Activated naive CD8-positive, alpha-beta T cell treated with anti-CD3 and anti-CD28 coated beads, Interleukin-2, amount 10 ng/mL, durations not matched to agents 7 days and 5 days (primary cell): ENCODE measurements at regions not wholly inside any gene's neighbourhood (a gene's known extent, or its start where the extent isn't known, plus 50 kb on each side); places are given as distances from the start of the nearest gene placed in this dataset.
"Not testable (repeated sequence)": the region's sequence is repeated elsewhere in the genome, so short reads cannot be mapped to it uniquely, and the experiment has no call there.

Experiments
- ATAC-seq: fragments of 150-1000 bp; cut with Tn5 transposase; one replicate; pipeline ENCODE4 v1.10.0; 2021; ENCODE audit warnings: low read depth, moderate library complexity
- POLR2A ChIA-PET: fragments of 350-600 bp; sonication (Branson Sonifier 250); formaldehyde crosslinking; loops from one replicate; lab custom pipeline; 2021; ENCODE audit warnings: antibody characterized with exemption; lab: Charles Lee
- DNase-seq: peaks from one replicate; pipeline ENCODE4 v3.0.0; 2021
- H3K27ac Mint-ChIP-seq: one replicate; pipeline ENCODE4 v1.8.0; 2022; ENCODE audit warnings: mild to moderate bottlenecking, mixed read lengths
- H3K27me3 Mint-ChIP-seq: one replicate; pipeline ENCODE4 v1.8.0; 2022; ENCODE audit warnings: mild to moderate bottlenecking, moderate library complexity, mixed read lengths
- H3K36me3 Mint-ChIP-seq: one replicate; pipeline ENCODE4 v1.8.0; 2021; ENCODE audit warnings: mild to moderate bottlenecking, mixed read lengths
- H3K4me1 Mint-ChIP-seq: one replicate; pipeline ENCODE4 v1.8.0; 2021; ENCODE audit warnings: mixed read lengths
- H3K4me3 Mint-ChIP-seq: one replicate; pipeline ENCODE4 v1.8.0; 2022; ENCODE audit warnings: mild to moderate bottlenecking, moderate library complexity, mixed read lengths
- H3K9me3 Mint-ChIP-seq: one replicate; pipeline ENCODE4 v1.8.0; 2021; ENCODE audit warnings: mixed read lengths

DNA sequence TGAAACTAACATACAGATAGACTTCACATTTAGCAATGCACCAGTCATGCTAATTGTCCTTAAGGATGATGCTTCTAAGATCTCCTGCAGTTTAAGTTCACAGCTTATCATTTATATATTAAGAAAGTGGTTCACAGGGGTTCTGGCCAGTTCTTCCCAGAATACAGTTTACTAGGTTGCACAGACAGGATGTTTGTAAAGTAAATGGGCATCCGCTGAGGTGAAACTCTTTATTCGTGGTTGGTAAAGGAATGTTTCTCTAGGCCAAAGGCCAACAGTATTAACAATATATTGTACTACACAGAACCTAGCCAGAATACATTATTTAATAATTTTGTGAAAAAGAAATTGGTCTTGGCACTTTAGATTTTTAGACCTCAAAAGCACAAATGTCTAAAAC, 1427.3 kb downstream of the CDH8 start:
- H3K4me1 Mint-ChIP-seq: no peaks in the 10 kb centered on the region
- DNase-seq (no peak), ATAC-seq (no peak)
- no peak overlapping the region for H3K27ac Mint-ChIP-seq
- peaks cover 1% of the 10 kb centered on the region for H3K9me3 Mint-ChIP-seq
- no peaks in the 10 kb centered on the region for H3K36me3 Mint-ChIP-seq
- H3K4me3 Mint-ChIP-seq: no peak overlapping the region
- POLR2A ChIA-PET: no interaction called here
- no peaks in the 10 kb centered on the region for H3K27me3 Mint-ChIP-seq

DNA sequence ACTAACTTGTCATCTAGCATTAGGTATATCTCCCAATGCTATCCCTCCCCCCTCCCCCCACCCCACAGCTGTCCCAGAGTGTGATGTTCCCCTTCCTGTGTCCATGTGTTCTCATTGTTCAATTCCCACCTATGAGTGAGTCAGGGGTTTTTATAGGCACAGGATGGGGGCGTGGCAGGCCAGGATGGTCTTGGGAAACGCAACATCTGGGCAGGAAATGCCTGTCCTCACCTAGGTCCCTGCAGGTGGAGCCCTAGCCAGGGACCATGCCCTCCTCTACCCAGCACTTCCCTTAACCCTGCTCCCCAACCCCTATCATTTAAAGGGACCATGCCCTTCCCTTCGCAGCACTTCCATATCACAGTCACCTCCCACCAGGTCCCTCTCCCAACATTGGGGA, 1430.6 kb downstream of the CDH8 start:
- H3K27ac Mint-ChIP-seq, ATAC-seq, H3K27me3 Mint-ChIP-seq, H3K4me3 Mint-ChIP-seq, POLR2A ChIA-PET, H3K9me3 Mint-ChIP-seq, DNase-seq, H3K4me1 Mint-ChIP-seq, H3K36me3 Mint-ChIP-seq: not testable (repeated sequence)

DNA sequence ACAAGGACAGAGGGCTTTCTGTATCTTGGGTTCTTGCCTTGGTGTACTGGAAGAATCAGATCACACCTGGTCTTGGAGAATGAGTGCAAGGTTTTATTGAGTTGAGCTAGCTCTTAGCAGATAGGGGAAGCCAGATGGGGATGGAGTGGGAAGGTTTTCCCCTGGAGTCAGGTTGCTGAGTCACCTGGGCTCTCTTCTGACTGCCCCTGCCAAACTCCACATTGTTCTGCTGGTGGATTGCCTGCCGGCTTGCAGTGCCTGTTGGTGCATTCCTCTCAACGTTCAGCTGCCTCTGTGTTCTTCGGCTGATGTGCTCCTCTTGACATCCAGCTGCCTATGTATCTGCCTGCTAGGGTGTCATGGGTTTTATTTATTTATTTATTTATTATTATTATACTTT, 1431.1 kb downstream of the CDH8 start:
- no peaks in the 10 kb centered on the region for H3K4me1 Mint-ChIP-seq
- no peak overlapping the region for H3K27ac Mint-ChIP-seq
- H3K4me3 Mint-ChIP-seq: no peak overlapping the region

DNA sequence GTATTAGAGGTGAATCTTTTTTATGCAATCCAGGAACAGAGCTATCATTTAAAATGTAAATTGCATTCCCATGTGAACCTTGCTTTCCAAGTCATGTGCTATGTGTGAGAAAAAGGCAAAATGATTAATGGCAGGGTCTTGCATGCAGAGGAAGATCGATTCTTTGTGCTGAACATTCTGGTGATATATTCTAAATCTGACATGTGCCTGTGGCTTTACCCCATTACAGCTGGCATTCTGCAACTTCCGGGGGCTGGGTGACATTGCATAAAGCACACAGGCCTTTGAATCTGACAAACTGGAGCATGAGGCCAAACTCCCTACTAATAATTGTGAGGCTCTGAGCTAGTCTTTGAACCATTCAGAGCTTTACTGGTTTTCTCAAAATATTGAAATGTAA, 1449.7 kb downstream of the CDH8 start:
- Mint-ChIP-seq H3K36me3 (no peaks in the 10 kb centered on the region), H3K4me1 (no peaks in the 10 kb centered on the region), H3K27ac (no peak overlapping the region), H3K4me3 (no peak overlapping the region), H3K9me3 (peaks cover 7% of the 10 kb centered on the region), H3K27me3 (no peaks in the 10 kb centered on the region)
- POLR2A ChIA-PET: no interaction called here
- DNase-seq (no peak), ATAC-seq (no peak)

More for the DNA sequence above, 1431.1 kb downstream of the CDH8 start:
- DNase-seq: no peak
- POLR2A ChIA-PET: no interaction called here
- no peaks in the 10 kb centered on the region for H3K27me3 Mint-ChIP-seq
- no peaks in the 10 kb centered on the region for H3K36me3 Mint-ChIP-seq
- H3K9me3 Mint-ChIP-seq: peaks cover 2% of the 10 kb centered on the region
- no peak for ATAC-seq

DNA sequence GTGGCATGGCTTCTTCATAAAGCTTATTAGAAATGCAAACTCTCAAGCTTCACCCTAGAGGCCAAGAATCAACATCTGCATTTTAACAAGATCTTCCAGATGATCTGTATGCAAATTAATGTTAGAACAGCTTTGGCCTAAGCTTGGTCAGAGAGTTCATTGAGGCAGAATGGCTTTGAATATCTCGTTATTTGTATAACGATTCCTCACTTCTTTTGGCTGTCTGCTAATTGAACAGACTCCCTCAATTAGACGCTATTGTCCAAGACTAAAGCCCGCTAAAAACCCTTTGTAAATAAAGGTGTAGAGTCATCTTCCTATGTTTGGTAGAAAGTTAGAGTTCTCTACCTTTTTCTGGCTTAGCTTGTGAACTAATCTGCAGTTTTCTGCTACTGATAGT, 1453.7 kb downstream of the CDH8 start:
- Mint-ChIP-seq H3K9me3 (peaks cover 5% of the 10 kb centered on the region), H3K4me1 (no peaks in the 10 kb centered on the region)
- POLR2A ChIA-PET: no interaction called here

DNA sequence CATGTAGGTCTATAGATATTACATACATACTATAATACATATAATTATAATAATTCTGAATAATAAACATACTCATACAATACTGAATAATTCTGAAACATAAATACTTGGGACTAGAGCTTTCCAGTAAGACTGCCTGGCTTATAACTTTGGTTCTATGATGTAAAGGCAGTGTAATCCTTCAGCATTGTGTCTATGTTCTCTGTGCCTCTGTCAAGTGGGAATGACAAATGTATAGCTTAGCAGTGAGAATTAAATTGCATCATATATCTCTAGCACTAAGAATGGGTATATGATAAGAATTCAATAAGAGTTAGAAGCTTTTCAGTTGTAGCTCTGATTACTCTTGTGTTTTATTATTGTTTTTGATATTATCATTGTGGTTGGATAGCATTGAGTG, 1469.3 kb downstream of the CDH8 start:
- DNase-seq (no peak), ATAC-seq (no peak)
- Mint-ChIP-seq H3K4me3 (no peak overlapping the region), H3K27ac (no peak overlapping the region), H3K9me3 (peaks cover 6% of the 10 kb centered on the region), H3K4me1 (no peaks in the 10 kb centered on the region), H3K27me3 (no peaks in the 10 kb centered on the region), H3K36me3 (no peaks in the 10 kb centered on the region)
- POLR2A ChIA-PET: no interaction called here

More for the DNA sequence above, 1453.7 kb downstream of the CDH8 start:
- ATAC-seq (no peak), DNase-seq (no peak)
- Mint-ChIP-seq H3K27me3 (no peaks in the 10 kb centered on the region), H3K36me3 (no peaks in the 10 kb centered on the region), H3K27ac (no peak overlapping the region), H3K4me3 (no peak overlapping the region)

DNA sequence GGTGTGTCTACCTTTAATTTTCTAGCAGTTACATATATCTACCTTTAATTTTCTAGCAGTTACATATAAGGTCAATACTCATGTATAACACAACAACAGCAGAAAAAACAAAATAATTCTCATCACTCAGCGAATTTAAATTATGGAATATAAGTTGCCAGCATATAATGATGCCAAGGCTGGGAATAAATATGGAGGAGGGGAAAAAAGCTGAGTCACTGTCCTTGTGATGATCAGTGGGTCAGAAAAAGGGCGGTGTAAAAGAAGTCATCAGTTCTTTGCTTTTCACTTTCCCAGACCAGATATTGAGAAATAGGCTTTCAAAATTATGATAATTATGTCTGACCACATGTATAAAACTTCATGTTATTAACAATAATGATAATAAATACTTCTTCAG, 1471.7 kb downstream of the CDH8 start:
- no peak for DNase-seq
- Mint-ChIP-seq H3K27ac (no peak overlapping the region), H3K4me3 (no peak overlapping the region), H3K9me3 (peaks cover 6% of the 10 kb centered on the region), H3K36me3 (no peaks in the 10 kb centered on the region), H3K4me1 (no peaks in the 10 kb centered on the region), H3K27me3 (no peaks in the 10 kb centered on the region)
- ATAC-seq: no peak
- POLR2A ChIA-PET: no interaction called here

DNA sequence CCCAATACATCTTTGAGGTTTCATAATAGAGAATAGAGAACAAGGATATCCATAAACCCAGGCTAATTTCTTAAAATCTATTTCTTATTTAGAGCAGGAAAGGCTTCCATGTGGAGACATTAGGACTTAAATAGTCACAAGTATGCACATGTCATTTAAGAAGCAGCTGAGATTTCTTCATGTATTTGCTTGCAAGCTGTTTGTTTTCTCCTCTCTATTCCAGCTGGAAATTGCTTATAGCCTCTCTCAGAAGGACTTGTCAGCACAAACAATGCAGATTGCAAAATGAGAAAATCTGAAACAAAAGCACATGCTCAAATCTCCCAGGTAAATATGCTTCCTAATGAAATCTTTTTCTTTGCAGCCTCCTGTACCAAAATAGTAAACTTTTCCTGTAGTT, 1473.1 kb downstream of the CDH8 start:
- ATAC-seq: no peak
- H3K4me3 Mint-ChIP-seq: no peak overlapping the region
- POLR2A ChIA-PET: no interaction called here
- no peak overlapping the region for H3K27ac Mint-ChIP-seq
- H3K27me3 Mint-ChIP-seq: no peaks in the 10 kb centered on the region
- no peaks in the 10 kb centered on the region for H3K4me1 Mint-ChIP-seq
- H3K36me3 Mint-ChIP-seq: no peaks in the 10 kb centered on the region
- H3K9me3 Mint-ChIP-seq: peaks cover 6% of the 10 kb centered on the region
- no peak for DNase-seq

DNA sequence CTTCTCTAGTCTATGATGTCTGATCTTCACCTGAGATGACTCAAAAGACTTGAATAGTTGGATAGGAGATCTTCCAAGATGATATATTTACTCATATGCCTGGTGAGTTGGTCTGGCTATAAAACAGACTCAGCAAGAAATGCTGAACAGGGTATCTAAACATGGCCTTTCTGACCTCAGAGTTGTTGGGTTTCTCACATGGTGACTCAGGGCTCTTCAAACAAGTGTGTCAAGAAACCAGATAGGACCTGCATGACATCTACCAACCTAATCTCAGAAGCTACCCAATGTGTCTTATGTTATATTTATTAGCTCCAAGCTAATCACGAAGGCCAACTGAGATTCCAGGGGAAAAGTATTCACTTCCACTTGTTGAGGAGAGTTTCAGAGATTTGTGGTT, 1477.3 kb downstream of the CDH8 start:
- ATAC-seq: no peak
- POLR2A ChIA-PET: no interaction called here
- H3K9me3 Mint-ChIP-seq: peaks cover 7% of the 10 kb centered on the region

DNA sequence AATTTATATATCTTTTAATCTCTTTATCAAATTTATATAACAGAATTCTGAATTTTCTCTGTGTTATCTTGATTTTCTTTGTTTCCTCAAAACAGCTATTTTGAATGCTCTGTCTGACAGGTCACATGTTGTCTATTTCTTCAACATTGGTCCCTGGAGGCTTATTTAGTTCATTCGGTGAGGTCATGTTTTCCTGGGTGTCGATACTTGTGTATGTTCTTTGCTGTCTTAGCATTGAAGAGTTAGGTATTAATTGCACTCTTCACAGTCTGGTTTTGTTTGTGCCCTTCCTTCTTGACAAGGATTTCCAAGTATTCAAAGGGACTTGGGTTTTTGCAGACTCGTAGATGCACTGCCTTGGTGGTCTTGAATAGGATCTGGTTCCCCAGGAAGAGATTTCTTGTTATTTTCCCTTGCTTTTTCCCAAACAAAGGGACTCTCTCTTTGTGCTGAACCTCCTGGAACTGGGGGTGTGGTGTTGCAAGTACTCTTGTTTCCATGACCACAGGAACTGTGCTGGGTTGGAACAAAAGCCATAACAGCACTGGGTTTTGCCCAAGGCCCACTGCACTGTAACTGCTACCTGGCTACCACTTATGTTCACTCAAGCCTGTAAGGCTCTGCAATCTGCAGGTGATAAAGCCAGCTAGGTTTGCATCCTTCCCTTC, 1483.0 kb downstream of the CDH8 start:
- Mint-ChIP-seq H3K9me3 (peaks cover 11% of the 10 kb centered on the region), H3K27me3 (no peaks in the 10 kb centered on the region), H3K36me3 (no peaks in the 10 kb centered on the region), H3K4me3 (no peak overlapping the region), H3K27ac (no peak overlapping the region), H3K4me1 (no peaks in the 10 kb centered on the region)
- POLR2A ChIA-PET: no interaction called here
- ATAC-seq (no peak), DNase-seq (no peak)

More for the DNA sequence above, 1477.3 kb downstream of the CDH8 start:
- no peak overlapping the region for H3K27ac Mint-ChIP-seq
- no peaks in the 10 kb centered on the region for H3K4me1 Mint-ChIP-seq
- no peaks in the 10 kb centered on the region for H3K36me3 Mint-ChIP-seq
- no peaks in the 10 kb centered on the region for H3K27me3 Mint-ChIP-seq
- no peak for DNase-seq
- no peak overlapping the region for H3K4me3 Mint-ChIP-seq

DNA sequence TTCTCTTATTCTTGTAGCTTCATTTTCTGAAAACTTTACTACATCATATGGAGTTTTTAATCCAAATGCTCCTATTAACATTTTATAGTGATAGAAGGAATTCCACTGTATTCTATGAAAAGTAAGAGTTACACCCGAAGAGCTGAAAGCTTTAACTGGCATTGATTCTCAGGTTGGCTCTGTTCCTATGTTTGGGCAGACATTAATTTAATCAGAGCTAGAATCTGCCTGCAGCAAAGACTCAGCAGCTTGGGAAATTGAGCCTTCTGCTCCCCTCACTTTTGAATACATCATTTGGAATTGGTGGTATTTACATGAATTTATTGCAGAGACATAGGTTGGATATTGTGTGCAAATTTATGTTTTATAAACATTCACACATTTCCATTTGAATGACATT, 1494.7 kb downstream of the CDH8 start:
- POLR2A ChIA-PET: no interaction called here
- Mint-ChIP-seq H3K27me3 (no peaks in the 10 kb centered on the region), H3K9me3 (peaks cover 5% of the 10 kb centered on the region), H3K4me3 (no peak overlapping the region), H3K4me1 (no peaks in the 10 kb centered on the region), H3K27ac (no peak overlapping the region), H3K36me3 (no peaks in the 10 kb centered on the region)
- DNase-seq (no peak), ATAC-seq (no peak)

DNA sequence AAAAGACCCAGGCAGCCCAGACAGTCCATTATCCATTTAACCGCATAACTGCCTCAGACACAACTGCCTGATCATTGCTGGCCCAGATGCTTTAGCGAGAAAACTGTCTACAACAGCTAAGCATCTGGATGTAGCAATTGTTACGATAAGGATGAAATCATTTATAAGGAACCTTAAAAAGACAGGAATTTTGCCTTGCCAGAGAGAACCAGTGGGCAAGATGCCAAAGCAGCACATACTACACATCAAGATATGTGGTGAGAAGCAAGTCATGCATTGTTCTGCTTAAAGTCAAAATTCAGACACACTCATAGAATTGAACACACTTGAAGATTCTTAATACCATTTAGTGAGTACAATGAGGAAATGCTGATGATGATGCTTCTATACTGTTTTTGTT, 1525.3 kb downstream of the CDH8 start:
- no peak for ATAC-seq
- POLR2A ChIA-PET: no interaction called here
- Mint-ChIP-seq H3K4me1 (no peaks in the 10 kb centered on the region), H3K36me3 (no peaks in the 10 kb centered on the region), H3K27me3 (no peaks in the 10 kb centered on the region), H3K9me3 (peaks cover 4% of the 10 kb centered on the region), H3K27ac (no peak overlapping the region), H3K4me3 (no peak overlapping the region)
- DNase-seq: no peak

DNA sequence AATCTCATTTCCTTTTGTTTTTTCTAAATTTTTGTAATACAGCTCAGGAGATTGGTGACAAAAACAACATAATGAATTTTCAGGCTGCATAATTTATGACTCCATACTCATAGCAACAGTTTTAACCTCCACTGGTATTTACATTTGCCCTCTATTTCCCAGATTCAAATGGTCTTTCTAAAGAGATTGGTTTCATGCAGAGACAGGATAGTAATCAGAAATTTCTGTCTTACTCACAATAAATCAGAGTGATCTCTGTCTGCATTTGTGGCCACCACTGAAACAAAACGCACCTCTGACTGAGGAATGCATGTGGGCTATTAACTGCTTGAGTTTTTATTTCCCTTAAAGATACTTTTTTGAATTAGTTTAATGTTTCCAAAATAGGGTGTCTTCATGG, 1526.0 kb downstream of the CDH8 start:
- Mint-ChIP-seq H3K9me3 (peaks cover 3% of the 10 kb centered on the region), H3K4me3 (no peak overlapping the region), H3K27ac (no peak overlapping the region), H3K27me3 (no peaks in the 10 kb centered on the region), H3K36me3 (no peaks in the 10 kb centered on the region), H3K4me1 (no peaks in the 10 kb centered on the region)
- ATAC-seq: no peak
- DNase-seq: no peak
- POLR2A ChIA-PET: no interaction called here

DNA sequence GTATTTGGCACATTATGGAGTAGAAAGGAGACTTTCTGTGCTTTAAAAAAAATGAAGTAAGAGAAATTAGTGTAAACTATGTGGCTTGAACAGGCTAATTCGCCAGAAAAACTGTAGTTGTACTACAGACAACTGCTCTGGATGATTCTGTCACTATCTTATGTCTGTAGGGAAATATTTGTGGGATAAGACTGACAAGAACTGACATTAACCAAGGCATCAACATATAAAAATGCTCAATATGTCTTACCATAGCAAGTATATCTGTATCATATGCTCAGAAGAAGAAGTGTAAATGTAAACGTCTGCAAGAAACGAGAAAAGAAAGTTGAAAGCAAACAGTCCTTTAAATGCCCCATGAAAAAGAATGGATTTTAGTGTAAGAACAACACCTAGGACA, 1545.0 kb downstream of the CDH8 start:
- POLR2A ChIA-PET: no interaction called here
- no peak for ATAC-seq
- DNase-seq: no peak
- Mint-ChIP-seq H3K4me1 (no peaks in the 10 kb centered on the region), H3K9me3 (peaks cover 1% of the 10 kb centered on the region), H3K36me3 (no peaks in the 10 kb centered on the region), H3K27me3 (no peaks in the 10 kb centered on the region), H3K4me3 (no peak overlapping the region), H3K27ac (no peak overlapping the region)
